MCF 10A (cell line): ENCODE measurements at regions not wholly inside any gene's neighbourhood (a gene's known extent, or its start where the extent isn't known, plus 50 kb on each side); places are given as distances from the start of the nearest gene placed in this dataset.
A peak's percentile ranks its signal among the peaks of the same experiment; 100 is the strongest.

Source experiments
- BruUV-seq: library from RNA; stranded (reverse); fragments of 400-500 nt; replicated peaks from 2 replicates; lab custom pipeline; 2021; lab: Mats Ljungman, UMichigan
- CTCF ChIA-PET: fragments of 300-600 bp; sonication (Branson Sonifier 250); formaldehyde crosslinking; extraction: SDS; loops from one replicate; lab custom pipeline; 2021; ENCODE audit warnings: antibody characterized with exemption, inconsistent platforms; lab: Yijun Ruan, JAX
- POLR2A ChIA-PET: fragments of 300-600, 350-650 bp; sonication (Branson Sonifier 250); formaldehyde crosslinking; extraction: SDS; loops from one replicate; lab custom pipeline; 2020; ENCODE audit warnings: antibody characterized with exemption, inconsistent platforms; lab: Yijun Ruan, JAX
- DNase-seq: peaks from one replicate; pipeline ENCODE4 v3.0.0-alpha.2; 2018; ENCODE audit not compliant: unreplicated experiment
- H3K27ac Mint-ChIP-seq: one replicate; pipeline ENCODE4 v1.8.0; 2022; ENCODE audit warnings: mild to moderate bottlenecking, low read depth, mixed read lengths; ENCODE audit not compliant: unreplicated experiment
- H3K27me3 Mint-ChIP-seq: one replicate; pipeline ENCODE4 v1.8.0; 2022; ENCODE audit warnings: mixed read lengths; ENCODE audit not compliant: insufficient read depth, unreplicated experiment
- H3K36me3 Mint-ChIP-seq: one replicate; pipeline ENCODE4 v1.8.0; 2022; ENCODE audit warnings: mild to moderate bottlenecking, moderate library complexity, mixed read lengths; ENCODE audit not compliant: insufficient read depth, unreplicated experiment
- H3K4me1 Mint-ChIP-seq: one replicate; pipeline ENCODE4 v1.8.0; 2022; ENCODE audit warnings: mixed read lengths; ENCODE audit not compliant: insufficient read depth, unreplicated experiment
- H3K4me3 Mint-ChIP-seq: one replicate; pipeline ENCODE4 v1.8.0; 2022; ENCODE audit warnings: mild to moderate bottlenecking, moderate library complexity, mixed read lengths; ENCODE audit not compliant: unreplicated experiment
- H3K9me3 Mint-ChIP-seq: one replicate; pipeline ENCODE4 v1.8.0; 2022; ENCODE audit warnings: mixed read lengths; ENCODE audit not compliant: unreplicated experiment
- CTCF ChIP-seq: fragments of 200-600 bp; IDR thresholded peaks from one replicate; pipeline ENCODE4 v1.8.0; 2022; ENCODE audit warnings: antibody characterized with exemption, mild to moderate bottlenecking; ENCODE audit not compliant: unreplicated experiment
- intact Hi-C: fragments of 100-400 bp; cut with micrococcal nuclease; formaldehyde crosslinking; loops from 2 replicates; pipeline ENCODE4 v1.14.1; 2022

GRCh38 chr2:223537651-223538601, 64.2 kb downstream of the SCG2 start:
- Mint-ChIP-seq H3K9me3 (no peaks in the 10 kb centered on the region), H3K4me1 (peaks cover 27% of the 10 kb centered on the region), H3K27ac (peak overlapping the region; percentile 82), H3K27me3 (no peaks in the 10 kb centered on the region), H3K4me3 (no peak overlapping the region), H3K36me3 (no peaks in the 10 kb centered on the region)
- ChIA-PET POLR2A (interaction anchor here (0.6 to 1.3 kb wide), 4 partner anchors 9 to 460 kb away, joined by 3 to 5 read pairs (median 3); no protein-coding TSS in a partner anchor), CTCF (interaction anchor here (0.6 to 1.1 kb wide), 4 partner anchors 38 to 240 kb away, joined by 3 to 6 read pairs (median 4); no protein-coding TSS in a partner anchor)
- no peak for TF ChIP-seq CTCF
- intact Hi-C loops, result no loop called here
- no TSS peak for BruUV-seq
- DNase-seq, result no peak

- Mint-ChIP-seq H3K36me3 (no peaks in the 10 kb centered on the region), H3K4me1 (peaks cover 27% of the 10 kb centered on the region), H3K27me3 (no peaks in the 10 kb centered on the region), H3K27ac (peak overlapping the region; percentile 82), H3K9me3 (no peaks in the 10 kb centered on the region), H3K4me3 (no peak overlapping the region)
- intact Hi-C loops, result no loop called here
- DNase-seq, result no peak
- BruUV-seq, result no TSS peak
- ChIA-PET CTCF (interaction anchor here (0.5 to 1.1 kb wide), 3 partner anchors 40 to 291 kb away, joined by 3 to 6 read pairs (median 3); no protein-coding TSS in a partner anchor), POLR2A (interaction anchor here (0.6 to 1.3 kb wide), 3 partner anchors 10 to 47 kb away, joined by 3 to 5 read pairs (median 3); no protein-coding TSS in a partner anchor)
- no peak for TF ChIP-seq CTCF
These were observed 63.2 kb downstream of the SCG2 start for GRCh38 chr2:223538920-223539440.

GRCh38 chr2:223541546-223541945, 60.6 kb downstream of the SCG2 start:
- Mint-ChIP-seq H3K4me1 (peaks cover 30% of the 10 kb centered on the region), H3K36me3 (no peaks in the 10 kb centered on the region), H3K9me3 (no peaks in the 10 kb centered on the region), H3K4me3 (no peak overlapping the region), H3K27me3 (no peaks in the 10 kb centered on the region), H3K27ac (no peak overlapping the region)
- ChIA-PET POLR2A (no interaction called here), CTCF (interaction anchor here (0.7 kb wide), 1 partner anchor 560 kb away, joined by 4 read pairs; no protein-coding TSS in a partner anchor)
- no peak for TF ChIP-seq CTCF
- intact Hi-C loops, result no loop called here
- no TSS peak for BruUV-seq
- no peak for DNase-seq

GRCh38 chr2:223542501-223542900, 59.7 kb downstream of the SCG2 start:
- Mint-ChIP-seq H3K4me1 (peaks cover 21% of the 10 kb centered on the region), H3K9me3 (no peaks in the 10 kb centered on the region), H3K27me3 (no peaks in the 10 kb centered on the region), H3K4me3 (no peak overlapping the region), H3K36me3 (no peaks in the 10 kb centered on the region), H3K27ac (no peak overlapping the region)
- CTCF ChIA-PET, result no interaction called here
- intact Hi-C loops, result no loop called here
- BruUV-seq, result no TSS peak
- no peak for TF ChIP-seq CTCF
- POLR2A ChIA-PET, result interaction anchor here (0.6 kb wide), 1 partner anchor 243 kb away, joined by 5 read pairs; no protein-coding TSS in a partner anchor
- no peak for DNase-seq
